Astrocyte (in vitro differentiated cells and primary cell): ENCODE measurements at regions not wholly inside any gene's neighbourhood (a gene's known extent, or its start where the extent isn't known, plus 50 kb on each side); places are given as distances from the start of the nearest gene placed in this dataset.

ENCODE experiments used
- DNase-seq: peaks from one replicate; pipeline ENCODE4 v3.0.0-alpha.2; 2010; ENCODE audit warnings: low read depth
- FAIRE-seq: peaks from 2 replicates; lab custom pipeline; 2011; peaks lifted over from hg19 to GRCh38; lab: Jason Lieb, UNC
- H2AFZ ChIP-seq: 2 replicates; pipeline ENCODE4 v1.6.0; 2012; ENCODE audit warnings: low read depth, low read length, inconsistent platforms
- H3K27ac ChIP-seq: 2 replicates; pipeline ENCODE4 v1.5.1; 2011; ENCODE audit warnings: low read depth, low read length, inconsistent platforms
- H3K27me3 ChIP-seq: 2 replicates; pipeline ENCODE4 v1.6.0; 2011; ENCODE audit warnings: low read length, inconsistent platforms; ENCODE audit not compliant: insufficient read depth
- H3K36me3 ChIP-seq: 2 replicates; pipeline ENCODE4 v1.5.1; 2011; ENCODE audit warnings: low read length, inconsistent platforms; ENCODE audit not compliant: insufficient read depth
- H3K4me1 ChIP-seq: 2 replicates; pipeline ENCODE4 v1.5.1; 2011; ENCODE audit warnings: low read length, inconsistent platforms; ENCODE audit not compliant: insufficient read depth
- H3K4me2 ChIP-seq: 2 replicates; pipeline ENCODE4 v1.6.0; 2012; ENCODE audit warnings: low read length, inconsistent platforms
- H3K4me3 ChIP-seq: 2 replicates; pipeline ENCODE4 v1.5.1; 2011; ENCODE audit warnings: low read depth, mild to moderate bottlenecking, low read length, inconsistent platforms; ENCODE audit not compliant: insufficient read depth
- H3K79me2 ChIP-seq: 2 replicates; pipeline ENCODE4 v1.6.0; 2012; ENCODE audit warnings: mild to moderate bottlenecking, low read length, inconsistent platforms; ENCODE audit not compliant: insufficient read depth
- H3K9ac ChIP-seq: 2 replicates; pipeline ENCODE4 v1.6.0; 2012; ENCODE audit warnings: mild to moderate bottlenecking, low read length, inconsistent platforms
- H3K9me3 ChIP-seq: 2 replicates; pipeline ENCODE4 v1.5.1; 2012; ENCODE audit warnings: low read depth, mild to moderate bottlenecking, low read length, inconsistent platforms; ENCODE audit not compliant: insufficient read depth
- H4K20me1 ChIP-seq: 2 replicates; pipeline ENCODE4 v1.6.0; 2012; ENCODE audit warnings: low read length, inconsistent platforms; ENCODE audit not compliant: insufficient read depth
- H3K27ac Mint-ChIP-seq: one replicate; pipeline ENCODE4 v1.8.0; 2021; ENCODE audit warnings: mild to moderate bottlenecking, mixed read lengths; ENCODE audit not compliant: unreplicated experiment
- H3K27me3 Mint-ChIP-seq: one replicate; pipeline ENCODE4 v1.8.0; 2021; ENCODE audit warnings: low read depth, mixed read lengths; ENCODE audit not compliant: unreplicated experiment
- H3K36me3 Mint-ChIP-seq: one replicate; pipeline ENCODE4 v1.8.0; 2021; ENCODE audit warnings: low read depth, mixed read lengths; ENCODE audit not compliant: unreplicated experiment
- H3K4me1 Mint-ChIP-seq: one replicate; pipeline ENCODE4 v1.8.0; 2021; ENCODE audit warnings: low read depth, mixed read lengths; ENCODE audit not compliant: unreplicated experiment
- H3K4me3 Mint-ChIP-seq: one replicate; pipeline ENCODE4 v1.8.0; 2021; ENCODE audit warnings: mild to moderate bottlenecking, moderate library complexity, mixed read lengths; ENCODE audit not compliant: unreplicated experiment
- H3K9me3 Mint-ChIP-seq: one replicate; pipeline ENCODE4 v1.8.0; 2021; ENCODE audit warnings: mild to moderate bottlenecking, mixed read lengths; ENCODE audit not compliant: unreplicated experiment
- CTCF ChIP-seq: IDR thresholded peaks from 2 replicates; pipeline ENCODE4 v1.5.1; 2011; ENCODE audit warnings: low read depth, mild to moderate bottlenecking, inconsistent platforms, low read length, moderate library complexity; ENCODE audit not compliant: insufficient read depth
- EZH2 ChIP-seq: IDR thresholded peaks from 2 replicates; pipeline ENCODE4 v1.6.1; 2012; ENCODE audit warnings: mild to moderate bottlenecking, low read length, inconsistent platforms; ENCODE audit not compliant: insufficient read depth

GRCh38 chr6:90859612-90860011 lies 272.7 kb upstream of the MAP3K7 start:
- H3K36me3 ChIP-seq: no peaks in the 10 kb centered on the region
- Mint-ChIP-seq H3K4me3 (no peak overlapping the region), H3K9me3 (no peaks in the 10 kb centered on the region), H3K27ac (no peak overlapping the region), H3K4me1 (peaks cover 5% of the 10 kb centered on the region), H3K36me3 (no peaks in the 10 kb centered on the region), H3K27me3 (peaks cover 7% of the 10 kb centered on the region)
- no peak overlapping the region for H3K4me3 ChIP-seq
- no peak for TF ChIP-seq CTCF
- no peak for TF ChIP-seq EZH2
- H3K4me2 ChIP-seq: no peak overlapping the region
- no peak overlapping the region for H3K9ac ChIP-seq
- no peaks in the 10 kb centered on the region for H4K20me1 ChIP-seq
- no peak overlapping the region for H2AFZ ChIP-seq
- no peaks in the 10 kb centered on the region for H3K79me2 ChIP-seq
- peaks cover 3% of the 10 kb centered on the region for H3K9me3 ChIP-seq
- no peaks in the 10 kb centered on the region for H3K27me3 ChIP-seq
- FAIRE-seq (no peak), DNase-seq (no peak)
- no peak overlapping the region for H3K27ac ChIP-seq
- H3K4me1 ChIP-seq: no peaks in the 10 kb centered on the region

- Histone ChIP-seq H3K9ac (no peak overlapping the region), H3K79me2 (no peaks in the 10 kb centered on the region), H3K9me3 (peaks cover 3% of the 10 kb centered on the region), H2AFZ (no peak overlapping the region), H3K4me2 (no peak overlapping the region), H3K27me3 (no peaks in the 10 kb centered on the region), H3K4me3 (no peak overlapping the region), H3K4me1 (no peaks in the 10 kb centered on the region), H3K36me3 (no peaks in the 10 kb centered on the region), H4K20me1 (no peaks in the 10 kb centered on the region), H3K27ac (no peak overlapping the region)
- Mint-ChIP-seq H3K36me3 (no peaks in the 10 kb centered on the region), H3K9me3 (no peaks in the 10 kb centered on the region), H3K27ac (no peak overlapping the region), H3K27me3 (peaks cover 7% of the 10 kb centered on the region), H3K4me1 (peaks cover 5% of the 10 kb centered on the region), H3K4me3 (no peak overlapping the region)
- no peak for FAIRE-seq
- DNase-seq: no peak
- no peak for TF ChIP-seq CTCF
- TF ChIP-seq EZH2: no peak
Observed at GRCh38 chr6:90859056-90859455, 272.2 kb upstream of the MAP3K7 start.

- Histone ChIP-seq H3K36me3 (no peaks in the 10 kb centered on the region), H3K9ac (no peak overlapping the region), H3K27me3 (no peaks in the 10 kb centered on the region), H3K27ac (no peak overlapping the region), H4K20me1 (no peaks in the 10 kb centered on the region), H3K4me1 (no peaks in the 10 kb centered on the region), H3K4me2 (no peak overlapping the region), H3K79me2 (no peaks in the 10 kb centered on the region), H3K9me3 (no peaks in the 10 kb centered on the region), H2AFZ (no peak overlapping the region), H3K4me3 (no peak overlapping the region)
- TF ChIP-seq CTCF (no peak), EZH2 (no peak)
- Mint-ChIP-seq H3K27me3 (no peaks in the 10 kb centered on the region), H3K27ac (no peak overlapping the region), H3K4me3 (no peak overlapping the region), H3K9me3 (no peaks in the 10 kb centered on the region), H3K4me1 (peaks cover 11% of the 10 kb centered on the region), H3K36me3 (no peaks in the 10 kb centered on the region)
- FAIRE-seq: no peak
- DNase-seq: no peak
Observed at GRCh38 chr6:90849686-90850085, 262.8 kb upstream of the MAP3K7 start.
